ENCODE measurements at regions not wholly inside any gene's neighbourhood (a gene's known extent, or its start where the extent isn't known, plus 50 kb on each side); places are given as distances from the start of the nearest gene placed in this dataset.

DNA sequence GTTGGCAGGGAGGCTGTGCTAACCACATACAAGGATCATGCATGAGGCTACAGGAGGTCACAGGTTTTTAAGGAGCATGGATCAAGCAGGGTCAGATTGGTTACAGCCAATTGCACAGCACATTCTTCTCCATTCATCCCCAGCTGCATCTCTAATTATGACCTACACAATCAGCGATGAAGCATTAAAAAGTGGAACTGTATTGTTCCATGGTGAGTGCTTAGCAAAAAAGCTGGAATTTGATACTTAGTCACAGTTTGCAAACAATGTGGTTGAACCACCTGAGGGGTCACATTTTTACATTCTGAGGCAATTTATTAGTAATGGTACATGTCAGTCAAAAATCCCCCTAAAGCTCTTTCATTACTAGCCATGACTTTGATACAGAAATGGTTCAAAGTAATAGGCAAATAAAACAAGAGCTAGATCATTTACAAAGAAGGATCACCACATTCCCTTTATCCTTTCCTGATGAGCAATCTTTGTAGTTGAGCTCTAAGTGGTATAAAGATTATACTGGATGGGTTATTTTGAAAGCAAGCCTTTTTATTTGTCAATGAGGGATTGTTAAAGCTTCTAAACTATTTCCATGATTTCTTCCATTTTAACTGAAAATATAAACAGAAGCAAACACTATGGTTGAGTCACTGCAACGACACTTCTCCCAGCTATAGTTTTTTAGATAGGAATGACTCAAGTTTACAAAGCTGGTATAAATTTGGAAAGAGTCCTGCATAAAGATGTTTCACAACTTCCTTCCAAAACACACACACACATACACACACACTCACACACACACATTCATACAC is 217.8 kb upstream of the SEMA3A start:
- TF ChIP-seq, protein P1, sequence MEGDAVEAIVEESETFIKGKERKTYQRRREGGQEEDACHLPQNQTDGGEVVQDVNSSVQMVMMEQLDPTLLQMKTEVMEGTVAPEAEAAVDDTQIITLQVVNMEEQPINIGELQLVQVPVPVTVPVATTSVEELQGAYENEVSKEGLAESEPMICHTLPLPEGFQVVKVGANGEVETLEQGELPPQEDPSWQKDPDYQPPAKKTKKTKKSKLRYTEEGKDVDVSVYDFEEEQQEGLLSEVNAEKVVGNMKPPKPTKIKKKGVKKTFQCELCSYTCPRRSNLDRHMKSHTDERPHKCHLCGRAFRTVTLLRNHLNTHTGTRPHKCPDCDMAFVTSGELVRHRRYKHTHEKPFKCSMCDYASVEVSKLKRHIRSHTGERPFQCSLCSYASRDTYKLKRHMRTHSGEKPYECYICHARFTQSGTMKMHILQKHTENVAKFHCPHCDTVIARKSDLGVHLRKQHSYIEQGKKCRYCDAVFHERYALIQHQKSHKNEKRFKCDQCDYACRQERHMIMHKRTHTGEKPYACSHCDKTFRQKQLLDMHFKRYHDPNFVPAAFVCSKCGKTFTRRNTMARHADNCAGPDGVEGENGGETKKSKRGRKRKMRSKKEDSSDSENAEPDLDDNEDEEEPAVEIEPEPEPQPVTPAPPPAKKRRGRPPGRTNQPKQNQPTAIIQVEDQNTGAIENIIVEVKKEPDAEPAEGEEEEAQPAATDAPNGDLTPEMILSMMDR (IDR thresholded peaks at IDR 0.05): no peak
- no peak for TF ChIP-seq POLR2A (IDR thresholded peaks at IDR 0.05)
